ENCODE measurements at regions not wholly inside any gene's neighbourhood (a gene's known extent, or its start where the extent isn't known, plus 50 kb on each side); places are given as distances from the start of the nearest gene placed in this dataset.

DNA sequence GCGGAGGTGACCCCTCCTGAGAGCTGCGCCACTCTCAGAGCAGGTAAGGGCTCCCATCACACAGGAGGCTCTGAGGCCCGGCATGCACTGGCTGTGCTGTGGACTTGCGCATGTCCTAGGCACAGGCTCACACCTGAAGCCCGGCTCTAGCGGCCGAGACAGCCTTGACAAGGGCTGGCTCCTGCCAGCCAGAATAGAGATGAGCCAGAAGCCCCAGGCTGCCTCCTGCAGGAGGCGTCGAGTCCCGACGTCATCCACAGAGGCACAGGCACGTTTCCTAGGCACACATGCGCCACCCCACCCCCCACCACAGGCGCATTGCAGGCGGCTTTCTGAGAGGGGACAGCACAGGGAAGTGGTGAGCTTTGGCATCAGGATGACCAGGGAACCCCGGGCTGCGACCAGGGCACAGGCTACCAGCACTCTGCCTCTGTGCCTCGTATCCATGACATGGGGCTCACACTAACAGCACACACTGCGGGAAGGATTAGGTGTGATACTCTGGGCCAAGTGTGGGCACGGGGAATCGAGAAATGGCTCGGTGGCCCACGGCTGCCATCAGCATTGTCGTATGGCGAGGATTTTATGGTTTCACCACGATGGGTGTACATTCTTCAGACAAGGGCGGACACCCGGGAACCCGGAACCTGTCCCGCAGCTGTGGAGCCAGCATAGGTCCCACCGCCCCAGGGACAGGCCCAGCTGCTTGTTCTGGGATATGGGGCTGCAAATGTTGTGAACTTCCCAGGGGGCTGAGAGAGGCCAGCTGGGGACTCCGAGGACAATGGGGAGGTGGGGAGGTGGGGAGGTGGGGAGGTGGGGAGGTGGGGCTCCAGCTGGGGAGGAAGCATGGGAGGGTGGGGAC lies 90.7 kb upstream of the ADRA2C start:
- DNase-seq = peak in 2 of 6 donors; percentile 43
- Histone ChIP-seq H3K4me1 (no peaks in the 10 kb centered on the region), H3K9me3 (no peaks in the 10 kb centered on the region), H3K4me3 (no peak overlapping the region), H3K27me3 (no peaks in the 10 kb centered on the region), H3K36me3 (no peaks in the 10 kb centered on the region), H3K27ac (no peak overlapping the region)
- WGBS, 2 donors = 52 to 62% methylated on average over 32 of the region's 32 CpGs
- TF ChIP-seq, protein P1, sequence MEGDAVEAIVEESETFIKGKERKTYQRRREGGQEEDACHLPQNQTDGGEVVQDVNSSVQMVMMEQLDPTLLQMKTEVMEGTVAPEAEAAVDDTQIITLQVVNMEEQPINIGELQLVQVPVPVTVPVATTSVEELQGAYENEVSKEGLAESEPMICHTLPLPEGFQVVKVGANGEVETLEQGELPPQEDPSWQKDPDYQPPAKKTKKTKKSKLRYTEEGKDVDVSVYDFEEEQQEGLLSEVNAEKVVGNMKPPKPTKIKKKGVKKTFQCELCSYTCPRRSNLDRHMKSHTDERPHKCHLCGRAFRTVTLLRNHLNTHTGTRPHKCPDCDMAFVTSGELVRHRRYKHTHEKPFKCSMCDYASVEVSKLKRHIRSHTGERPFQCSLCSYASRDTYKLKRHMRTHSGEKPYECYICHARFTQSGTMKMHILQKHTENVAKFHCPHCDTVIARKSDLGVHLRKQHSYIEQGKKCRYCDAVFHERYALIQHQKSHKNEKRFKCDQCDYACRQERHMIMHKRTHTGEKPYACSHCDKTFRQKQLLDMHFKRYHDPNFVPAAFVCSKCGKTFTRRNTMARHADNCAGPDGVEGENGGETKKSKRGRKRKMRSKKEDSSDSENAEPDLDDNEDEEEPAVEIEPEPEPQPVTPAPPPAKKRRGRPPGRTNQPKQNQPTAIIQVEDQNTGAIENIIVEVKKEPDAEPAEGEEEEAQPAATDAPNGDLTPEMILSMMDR (IDR thresholded peaks at IDR 0.05) = no peak
- ATAC-seq = no peak
- intact Hi-C loops (cut with DNase I) = no loop called here
- FAIRE-seq = no peak

DNA sequence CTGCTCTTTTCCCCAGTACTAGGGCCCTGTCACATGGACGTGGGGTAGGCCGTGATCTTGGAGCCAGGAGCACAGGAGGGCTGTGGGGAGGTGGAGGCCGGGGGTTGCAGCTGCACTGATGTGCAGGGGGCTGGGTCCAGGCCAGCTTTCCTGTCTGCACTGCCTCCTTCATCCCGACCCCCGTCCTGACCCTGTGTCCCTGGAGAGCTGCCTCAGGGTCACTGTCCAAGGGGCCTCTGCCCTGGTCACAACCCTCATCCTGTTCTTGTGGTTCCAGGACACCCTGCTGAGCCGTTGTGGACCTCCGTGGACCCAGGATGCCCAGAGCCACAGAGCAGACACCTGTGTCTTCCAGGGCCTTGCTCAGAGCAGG lies 91.7 kb upstream of the ADRA2C start:
- DNase-seq = peak in 1 of 6 donors; percentile 34
- intact Hi-C loops (cut with DNase I) = no loop called here

DNA sequence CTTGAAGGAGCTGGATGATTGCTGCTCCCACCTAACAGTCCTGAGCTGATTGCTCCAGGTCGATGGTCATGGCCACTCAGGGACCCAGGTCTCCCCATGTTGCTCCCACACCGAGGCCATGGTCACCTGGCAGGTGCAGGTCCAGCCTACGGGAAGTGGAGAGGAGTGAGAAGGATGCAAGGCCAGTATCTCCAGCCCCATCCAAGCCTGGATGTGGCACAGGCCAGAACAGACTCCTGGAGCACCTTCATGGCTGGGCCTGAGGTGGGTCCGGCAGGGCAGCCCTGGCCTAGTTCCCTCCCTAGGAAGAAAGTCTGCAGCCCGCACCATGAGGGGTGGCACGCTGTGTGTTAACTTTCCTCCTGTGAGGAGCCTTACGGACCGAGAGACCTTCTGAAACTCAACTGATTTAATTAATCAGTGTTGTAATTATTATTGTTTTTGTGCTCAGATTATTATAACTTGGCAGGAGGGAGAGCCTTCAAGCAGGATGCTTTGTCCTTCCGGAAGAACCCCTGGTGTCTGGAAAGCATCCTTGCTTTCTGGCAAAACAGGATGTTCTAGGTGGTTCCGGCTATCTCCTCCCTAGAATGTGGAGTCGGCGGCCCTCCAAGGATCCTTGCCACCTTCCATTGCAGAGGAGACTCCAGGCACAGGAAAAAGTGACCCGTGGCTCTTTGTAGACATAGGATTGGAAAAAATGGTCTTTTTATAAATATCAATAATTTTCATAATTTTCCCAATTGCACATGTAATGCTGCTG lies 92.3 kb upstream of the ADRA2C start:
- TF ChIP-seq, protein P1 (IDR thresholded peaks at IDR 0.05) = no peak
- Histone ChIP-seq H3K27ac (no peak overlapping the region), H3K9me3 (no peaks in the 10 kb centered on the region), H3K4me3 (no peak overlapping the region), H3K36me3 (no peaks in the 10 kb centered on the region), H3K4me1 (no peaks in the 10 kb centered on the region), H3K27me3 (no peaks in the 10 kb centered on the region)
- intact Hi-C loops (cut with DNase I) = no loop called here
- no peak for ATAC-seq
- no peak for FAIRE-seq
- peak in 2 of 6 donors; percentile 24 to 27 for DNase-seq
- WGBS, 2 donors = 77 to 84% methylated on average over 13 of the region's 13 CpGs

More for the DNA sequence above, 91.7 kb upstream of the ADRA2C start:
- no peak overlapping the region for H3K4me3 ChIP-seq
- WGBS, 2 donors = 46 to 52% methylated on average over 6 to 7 of the region's 7 CpGs
- TF ChIP-seq, protein P1 (IDR thresholded peaks at IDR 0.05) = no peak
- no peak overlapping the region for H3K27ac ChIP-seq
- no peaks in the 10 kb centered on the region for H3K9me3 ChIP-seq
- H3K4me1 ChIP-seq = no peaks in the 10 kb centered on the region
- H3K27me3 ChIP-seq = no peaks in the 10 kb centered on the region
- no peaks in the 10 kb centered on the region for H3K36me3 ChIP-seq
- ATAC-seq (no peak), FAIRE-seq (no peak)

DNA sequence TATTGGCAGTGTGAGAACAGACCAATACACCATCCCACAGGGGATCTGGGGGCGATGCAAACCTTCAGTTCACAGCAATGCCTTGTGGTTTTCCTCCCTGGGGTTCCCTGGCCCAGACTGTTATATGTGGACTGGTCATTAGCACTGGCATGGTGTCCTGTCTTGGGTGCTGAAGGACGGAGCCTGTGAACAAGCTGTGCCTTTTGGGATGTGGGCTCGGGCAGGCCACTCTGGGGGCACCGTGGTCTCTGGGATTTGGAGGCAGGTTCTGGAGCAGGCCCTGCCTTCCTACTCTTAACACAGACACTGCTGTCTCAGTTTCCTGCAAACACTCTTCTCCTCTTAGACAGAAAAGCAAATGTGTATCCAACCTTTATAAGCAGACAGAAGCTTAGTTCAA lies 93.0 kb upstream of the ADRA2C start:
- intact Hi-C loops (cut with DNase I) = no loop called here
- Histone ChIP-seq H3K27me3 (no peaks in the 10 kb centered on the region), H3K36me3 (no peaks in the 10 kb centered on the region), H3K4me3 (no peak overlapping the region), H3K4me1 (no peaks in the 10 kb centered on the region), H3K9me3 (no peaks in the 10 kb centered on the region), H3K27ac (no peak overlapping the region)
- 71 to 79% methylated on average over 4 of the region's 4 CpGs for WGBS, 2 donors
- FAIRE-seq = no peak
- DNase-seq = peak in 1 of 6 donors; percentile 12
- no peak for ATAC-seq
- TF ChIP-seq, protein P1 (IDR thresholded peaks at IDR 0.05) = no peak

All from pancreas (tissue), 10 donors.